IMR-90 (cell line): ENCODE measurements at regions not wholly inside any gene's neighbourhood (a gene's known extent, or its start where the extent isn't known, plus 50 kb on each side); places are given as distances from the start of the nearest gene placed in this dataset.

Source experiments
- CEBPB ChIP-seq: IDR thresholded peaks from 2 replicates; pipeline ENCODE4 v1.6.1; 2012; ENCODE audit warnings: low read depth, low read length, improper control_type of control experiment
- CHD1 ChIP-seq: IDR thresholded peaks from 2 replicates; pipeline ENCODE4 v1.6.1; 2012; ENCODE audit warnings: low read depth, low read length, improper control_type of control experiment
- MAZ ChIP-seq: IDR thresholded peaks from 2 replicates; pipeline ENCODE4 v1.6.1; 2012; ENCODE audit warnings: low read depth, mild to moderate bottlenecking, low read length, improper control_type of control experiment, moderate library complexity, borderline replicate concordance
- POLR2A ChIP-seq: IDR thresholded peaks from 2 replicates; pipeline ENCODE4 v1.6.1; 2012; ENCODE audit warnings: mild to moderate bottlenecking, low read depth, low read length
- RCOR1 ChIP-seq: IDR thresholded peaks from 2 replicates; pipeline ENCODE4 v1.6.1; 2012; ENCODE audit warnings: mild to moderate bottlenecking, low read length, improper control_type of control experiment; ENCODE audit not compliant: insufficient replicate concordance
- RFX5 ChIP-seq: IDR thresholded peaks from 2 replicates; pipeline ENCODE4 v1.8.0; 2012; ENCODE audit warnings: low read depth, mild to moderate bottlenecking, low read length, moderate library complexity
- SMC3 ChIP-seq: fragments of 150-350 bp; IDR thresholded peaks from 2 replicates; pipeline ENCODE4 v1.6.1; 2016; ENCODE audit warnings: low read depth, mild to moderate bottlenecking, antibody characterized with exemption, low read length, moderate library complexity
- TF ChIP-seq, protein P1 (sequence below): conservative IDR thresholded peaks from 2 replicates; pipeline ENCODE4 v1.5.1; 2012; ENCODE audit warnings: mild to moderate bottlenecking, low read depth, low read length, improper control_type of control experiment

DNA sequence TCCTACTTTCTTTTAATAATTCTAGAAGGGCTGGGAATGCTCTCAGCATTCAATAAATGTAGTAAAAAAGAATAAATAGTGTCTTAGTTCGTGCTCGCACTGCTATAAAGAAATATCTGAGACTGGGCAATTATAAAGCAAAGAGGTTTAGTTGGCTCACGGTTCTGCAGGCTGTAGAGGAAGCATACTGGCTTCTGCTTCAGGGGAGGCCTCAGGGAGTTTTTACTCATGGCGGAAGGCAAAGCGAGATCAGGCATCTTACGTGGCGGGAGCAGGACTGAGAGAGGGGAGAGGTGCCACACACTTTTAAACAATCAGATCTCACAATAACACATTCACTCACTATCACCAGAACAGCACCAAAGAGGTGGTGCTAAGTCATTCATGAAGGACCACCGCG, 103.0 kb upstream of the UBE2E2 start:
- TF ChIP-seq, protein P1, sequence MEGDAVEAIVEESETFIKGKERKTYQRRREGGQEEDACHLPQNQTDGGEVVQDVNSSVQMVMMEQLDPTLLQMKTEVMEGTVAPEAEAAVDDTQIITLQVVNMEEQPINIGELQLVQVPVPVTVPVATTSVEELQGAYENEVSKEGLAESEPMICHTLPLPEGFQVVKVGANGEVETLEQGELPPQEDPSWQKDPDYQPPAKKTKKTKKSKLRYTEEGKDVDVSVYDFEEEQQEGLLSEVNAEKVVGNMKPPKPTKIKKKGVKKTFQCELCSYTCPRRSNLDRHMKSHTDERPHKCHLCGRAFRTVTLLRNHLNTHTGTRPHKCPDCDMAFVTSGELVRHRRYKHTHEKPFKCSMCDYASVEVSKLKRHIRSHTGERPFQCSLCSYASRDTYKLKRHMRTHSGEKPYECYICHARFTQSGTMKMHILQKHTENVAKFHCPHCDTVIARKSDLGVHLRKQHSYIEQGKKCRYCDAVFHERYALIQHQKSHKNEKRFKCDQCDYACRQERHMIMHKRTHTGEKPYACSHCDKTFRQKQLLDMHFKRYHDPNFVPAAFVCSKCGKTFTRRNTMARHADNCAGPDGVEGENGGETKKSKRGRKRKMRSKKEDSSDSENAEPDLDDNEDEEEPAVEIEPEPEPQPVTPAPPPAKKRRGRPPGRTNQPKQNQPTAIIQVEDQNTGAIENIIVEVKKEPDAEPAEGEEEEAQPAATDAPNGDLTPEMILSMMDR = no peak
- TF ChIP-seq CHD1 (no peak), SMC3 (no peak), RFX5 (no peak), POLR2A (no peak), CEBPB (no peak), RCOR1 (no peak), MAZ (no peak)
